Right forelimb (tissue), 1 donor: ENCODE measurements at regions not wholly inside any gene's neighbourhood (a gene's known extent, or its start where the extent isn't known, plus 50 kb on each side); places are given as distances from the start of the nearest gene placed in this dataset.
"Not testable (repeated sequence)": the region's sequence is repeated elsewhere in the genome, so short reads cannot be mapped to it uniquely, and the experiment has no call there.

ENCODE experiments used
- DNase-seq: peaks from one replicate; pipeline ENCODE4 v3.0.0-alpha.2; 2018

DNA sequence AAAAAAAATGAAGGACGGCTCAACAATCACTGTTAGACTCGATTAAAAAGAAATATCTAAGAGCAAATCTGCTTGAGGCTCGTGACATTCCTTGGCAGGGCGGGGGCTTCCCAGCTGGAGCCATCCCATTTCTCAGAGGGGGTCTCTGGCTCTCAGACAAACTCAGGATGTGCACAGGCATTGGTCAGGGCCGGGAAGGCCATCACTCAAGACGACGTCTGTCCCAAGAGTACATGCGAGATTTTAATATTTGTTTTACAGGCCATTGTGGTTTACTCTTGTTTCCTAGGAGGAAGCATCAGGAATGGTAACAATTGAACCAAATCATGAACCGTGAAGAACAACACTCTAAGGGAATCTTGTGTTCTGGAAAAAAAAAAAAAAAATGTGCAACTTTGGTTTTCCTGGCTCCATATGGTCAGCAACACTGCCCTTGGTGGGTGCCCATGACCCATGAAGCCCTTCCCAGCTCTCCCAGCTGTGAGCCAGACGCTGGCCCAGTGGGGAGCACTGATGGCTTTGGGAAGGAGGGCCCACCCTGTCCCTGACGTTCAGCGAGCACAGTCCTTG lies 5454.6 kb upstream of the TPTE start:
- not testable (repeated sequence) for DNase-seq

DNA sequence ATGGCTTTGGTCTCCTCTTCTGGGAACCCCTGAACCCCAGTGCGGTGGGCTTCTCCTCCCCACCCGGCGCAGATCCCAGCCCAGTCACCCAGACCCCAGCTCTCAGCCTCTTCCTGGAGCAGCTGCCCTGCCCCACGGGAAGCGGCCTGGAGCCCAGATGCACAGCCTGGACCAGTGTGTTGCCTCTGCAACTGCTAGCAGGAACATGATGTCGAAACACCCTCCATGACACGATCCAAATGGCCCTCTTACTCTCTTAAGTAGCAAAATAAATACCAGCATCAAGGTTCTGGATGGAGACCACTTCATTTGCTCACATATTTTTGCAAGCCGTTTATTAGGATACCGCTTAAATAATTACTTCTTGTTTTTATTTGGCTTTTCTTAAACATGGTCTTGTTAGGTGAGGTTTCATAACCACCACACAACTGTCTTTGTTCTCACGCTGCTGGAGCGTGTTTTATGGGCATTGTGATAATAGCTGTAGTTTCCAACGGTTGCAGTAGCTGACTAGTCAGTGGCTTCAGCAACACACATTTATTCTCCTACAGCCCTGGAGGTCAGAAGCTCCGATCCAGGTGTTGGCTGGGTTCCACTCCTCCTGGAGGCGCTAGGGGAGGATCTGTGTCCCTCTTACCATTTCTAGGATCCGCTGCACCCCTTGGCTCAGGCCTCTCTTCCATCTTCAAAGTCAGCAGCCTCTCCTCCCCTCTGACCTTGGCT lies 5453.9 kb upstream of the TPTE start:
- not testable (repeated sequence) for DNase-seq

DNA sequence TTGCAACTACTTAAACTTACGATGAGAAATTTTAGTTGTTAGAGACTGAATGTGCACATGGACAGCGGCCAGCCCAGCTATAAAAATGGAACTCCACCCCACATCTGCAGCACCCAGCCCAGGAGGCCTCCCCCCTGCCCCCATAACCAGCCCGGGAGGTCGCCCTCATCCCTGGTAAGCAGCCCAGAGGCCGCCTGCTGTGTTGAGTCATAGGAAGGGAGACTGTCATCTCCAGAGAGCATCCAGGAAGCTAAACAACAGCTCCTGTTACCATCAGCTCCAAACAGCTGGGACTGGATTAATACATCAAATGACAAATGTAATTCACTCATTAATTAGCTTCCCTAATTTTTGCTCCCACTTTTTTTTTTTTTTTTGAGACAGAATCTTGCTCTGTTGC lies 5452.7 kb upstream of the TPTE start:
- DNase-seq = not testable (repeated sequence)

DNA sequence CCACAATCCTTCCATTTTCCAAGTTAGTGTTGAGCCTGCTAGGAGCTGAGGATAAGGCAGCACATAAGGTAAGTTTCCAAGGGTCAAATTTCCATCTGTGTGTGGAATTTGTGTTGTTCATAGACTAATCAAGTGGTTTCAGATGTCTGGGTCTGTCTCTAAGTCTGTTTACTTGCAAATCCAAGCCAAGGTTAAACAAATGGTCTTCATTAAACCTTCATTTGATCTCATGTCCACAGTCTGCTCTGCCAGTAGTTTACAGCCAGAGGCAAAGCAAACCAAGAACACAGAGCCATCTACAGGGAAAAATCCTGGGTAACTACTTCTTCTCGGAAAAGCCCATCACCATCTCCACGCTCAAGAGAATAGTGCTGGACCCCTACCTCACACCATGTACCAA lies 5450.2 kb upstream of the TPTE start:
- peak; percentile 36 for DNase-seq

DNA sequence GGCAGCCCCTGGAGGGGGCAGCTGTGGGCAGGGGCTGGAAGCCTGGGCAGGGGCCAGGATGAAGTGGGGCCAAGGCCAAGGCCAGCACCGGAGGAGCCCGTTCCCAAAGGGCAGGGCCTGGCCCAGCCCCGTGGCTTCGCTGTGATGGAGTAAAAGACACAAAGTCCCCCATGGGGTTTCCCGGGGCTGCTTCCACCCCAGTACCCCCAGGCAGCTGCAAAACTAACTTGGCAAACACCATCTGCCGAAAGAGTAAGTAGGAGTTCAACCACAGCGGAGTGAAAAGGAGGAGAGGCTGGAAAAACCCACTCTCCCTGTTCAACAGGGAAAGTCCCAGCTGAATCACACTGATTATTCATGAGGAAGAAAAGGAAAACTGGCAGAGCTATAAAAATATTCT lies 5444.5 kb upstream of the TPTE start:
- not testable (repeated sequence) for DNase-seq

DNA sequence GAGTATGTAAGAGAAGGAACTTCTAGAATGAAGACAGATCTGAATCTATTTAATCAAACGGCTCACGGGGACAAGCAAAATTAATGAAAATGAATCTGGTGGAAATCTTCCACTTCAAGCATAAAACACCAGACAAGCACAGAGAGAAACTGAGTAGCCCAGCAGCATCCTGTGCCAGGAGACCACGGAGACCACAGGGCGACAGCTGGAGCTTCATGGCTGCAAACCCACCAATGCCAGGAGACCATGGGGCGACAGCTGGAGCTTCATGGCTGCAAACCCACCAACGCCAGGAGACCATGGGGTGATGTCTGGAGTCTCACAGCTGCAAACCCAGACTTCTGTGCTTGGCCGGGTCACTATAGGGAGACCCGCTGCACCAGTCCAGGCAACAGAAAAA lies 5442.0 kb upstream of the TPTE start:
- DNase-seq = not testable (repeated sequence)

DNA sequence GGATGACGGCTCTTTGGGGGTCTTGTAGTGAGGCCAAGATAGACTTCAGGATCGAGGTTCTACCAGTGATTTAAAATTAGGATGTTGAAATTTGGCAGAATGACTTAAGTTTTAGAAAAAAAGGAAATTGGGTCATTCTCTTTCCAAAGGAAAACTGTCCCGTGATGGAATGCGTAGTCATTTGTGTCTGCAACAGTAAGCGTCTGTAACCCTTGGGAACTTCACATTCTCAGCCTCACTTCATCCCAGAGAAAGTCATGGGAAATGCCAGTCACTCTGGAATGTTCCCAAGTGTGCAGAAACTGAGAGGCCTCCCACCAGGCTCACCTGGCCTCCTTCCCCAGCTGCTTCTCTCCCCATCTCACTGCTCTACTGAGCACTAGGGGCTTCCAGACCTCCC lies 5441.4 kb upstream of the TPTE start:
- not testable (repeated sequence) for DNase-seq

DNA sequence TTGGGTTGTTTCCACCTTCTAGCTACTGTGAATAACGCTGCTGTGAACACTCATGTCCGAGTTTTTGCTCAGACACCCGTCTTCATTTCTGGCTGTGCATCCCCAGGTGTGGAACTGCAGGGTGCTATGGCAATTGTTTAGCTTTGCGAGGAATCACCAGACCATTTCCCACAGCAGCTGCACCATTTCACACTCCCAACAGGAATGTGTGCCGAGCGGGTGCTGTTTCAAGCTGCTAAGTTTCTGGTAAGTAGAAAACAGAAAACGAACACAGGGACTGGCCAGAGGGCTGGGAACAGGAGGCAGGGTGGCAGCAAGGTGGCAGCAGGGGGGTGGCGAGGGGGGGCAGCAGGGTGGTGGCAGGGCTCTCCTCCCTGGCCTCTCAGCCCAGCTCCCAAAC lies 5437.1 kb upstream of the TPTE start:
- DNase-seq = not testable (repeated sequence)

DNA sequence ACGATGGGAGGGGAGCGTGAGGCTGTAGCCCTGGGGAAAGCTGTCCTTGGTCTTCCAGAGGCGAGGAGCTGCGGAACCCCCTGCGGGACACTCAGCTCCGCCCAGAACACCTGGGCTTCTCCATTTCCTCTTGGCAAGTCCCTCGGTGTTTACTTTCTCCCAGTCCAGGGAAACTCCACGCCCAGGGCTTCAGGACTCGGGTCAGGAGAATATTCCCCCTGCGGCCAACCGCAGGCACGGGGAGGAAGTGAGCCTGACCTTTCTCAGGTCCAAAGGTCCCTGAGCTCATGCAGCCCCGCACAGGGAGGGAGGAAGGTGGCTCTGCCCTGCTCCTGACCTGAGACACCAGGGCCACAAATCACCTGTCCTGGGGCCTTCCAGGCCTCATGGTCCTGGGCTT lies 5435.9 kb upstream of the TPTE start:
- DNase-seq = not testable (repeated sequence)

DNA sequence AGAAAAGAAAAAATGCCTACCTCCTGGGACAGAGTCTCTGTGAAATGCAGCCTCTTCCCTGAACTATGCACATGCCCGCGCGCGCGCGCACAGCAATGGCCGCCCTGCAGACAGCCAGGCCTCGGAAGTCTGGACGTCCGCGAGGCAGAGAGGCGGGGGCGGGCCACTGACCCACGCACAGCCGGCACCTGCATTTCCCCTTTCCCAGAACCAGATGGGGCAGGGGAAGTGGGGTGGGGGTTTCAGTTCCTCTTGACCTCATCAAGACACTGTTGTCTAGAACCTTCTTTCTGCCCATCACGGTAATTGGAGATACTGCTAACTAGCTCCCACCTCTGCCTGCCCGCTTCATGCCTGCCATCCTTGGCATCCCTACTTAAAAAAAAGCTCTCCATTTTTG lies 5435.0 kb upstream of the TPTE start:
- not testable (repeated sequence) for DNase-seq

DNA sequence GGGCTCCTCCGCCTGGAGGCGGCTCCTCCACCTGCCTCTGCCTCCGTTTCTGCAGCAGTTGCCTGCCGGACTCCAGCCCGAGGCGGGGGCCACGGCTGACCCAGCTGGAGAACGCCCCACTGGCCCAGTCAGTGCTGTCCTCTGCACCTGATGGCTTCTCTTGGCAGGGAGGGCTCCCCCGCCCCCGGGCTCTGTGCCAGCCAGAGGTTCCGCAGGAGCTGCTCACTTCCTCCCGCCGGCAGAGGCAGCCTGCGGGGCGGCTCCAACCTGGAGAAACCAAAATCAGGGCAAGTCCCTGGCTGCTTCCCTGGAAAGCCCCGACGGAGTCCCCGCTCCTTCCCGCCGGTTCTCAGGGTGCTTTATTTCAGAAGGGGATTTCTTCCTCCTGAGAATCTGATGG lies 5432.6 kb upstream of the TPTE start:
- not testable (repeated sequence) for DNase-seq

DNA sequence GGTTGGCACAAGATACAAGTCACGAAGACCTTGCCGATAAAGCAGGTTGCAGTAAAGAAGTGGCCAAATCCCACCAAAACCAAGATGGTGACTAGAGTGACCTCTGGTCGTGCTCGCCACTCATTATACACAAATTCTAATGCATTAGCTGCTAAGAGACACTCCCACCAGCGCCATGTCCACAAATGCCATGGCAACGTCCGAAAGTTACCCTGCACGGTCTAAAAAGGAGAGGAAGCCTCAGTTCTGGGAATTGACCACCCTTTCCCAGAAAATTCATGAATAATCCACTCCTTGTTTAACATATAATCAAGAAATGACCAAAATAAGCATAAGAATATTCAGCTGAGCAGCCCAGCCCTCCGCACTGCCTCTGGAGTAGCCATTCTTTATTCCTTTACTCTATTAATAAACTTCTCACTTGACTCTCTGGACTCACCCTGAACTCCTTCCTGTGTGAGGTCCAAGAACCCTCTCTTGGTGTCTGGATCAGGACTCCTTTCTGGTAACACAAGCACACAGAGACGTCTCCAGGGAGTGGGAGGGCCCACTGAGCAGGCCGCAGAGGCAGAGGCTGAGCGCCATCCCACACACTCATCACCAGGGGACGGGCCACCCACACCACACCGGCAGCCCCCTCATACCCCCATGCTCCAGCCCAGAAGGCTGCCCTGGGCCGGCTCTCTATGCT lies 5431.8 kb upstream of the TPTE start:
- DNase-seq = not testable (repeated sequence)

DNA sequence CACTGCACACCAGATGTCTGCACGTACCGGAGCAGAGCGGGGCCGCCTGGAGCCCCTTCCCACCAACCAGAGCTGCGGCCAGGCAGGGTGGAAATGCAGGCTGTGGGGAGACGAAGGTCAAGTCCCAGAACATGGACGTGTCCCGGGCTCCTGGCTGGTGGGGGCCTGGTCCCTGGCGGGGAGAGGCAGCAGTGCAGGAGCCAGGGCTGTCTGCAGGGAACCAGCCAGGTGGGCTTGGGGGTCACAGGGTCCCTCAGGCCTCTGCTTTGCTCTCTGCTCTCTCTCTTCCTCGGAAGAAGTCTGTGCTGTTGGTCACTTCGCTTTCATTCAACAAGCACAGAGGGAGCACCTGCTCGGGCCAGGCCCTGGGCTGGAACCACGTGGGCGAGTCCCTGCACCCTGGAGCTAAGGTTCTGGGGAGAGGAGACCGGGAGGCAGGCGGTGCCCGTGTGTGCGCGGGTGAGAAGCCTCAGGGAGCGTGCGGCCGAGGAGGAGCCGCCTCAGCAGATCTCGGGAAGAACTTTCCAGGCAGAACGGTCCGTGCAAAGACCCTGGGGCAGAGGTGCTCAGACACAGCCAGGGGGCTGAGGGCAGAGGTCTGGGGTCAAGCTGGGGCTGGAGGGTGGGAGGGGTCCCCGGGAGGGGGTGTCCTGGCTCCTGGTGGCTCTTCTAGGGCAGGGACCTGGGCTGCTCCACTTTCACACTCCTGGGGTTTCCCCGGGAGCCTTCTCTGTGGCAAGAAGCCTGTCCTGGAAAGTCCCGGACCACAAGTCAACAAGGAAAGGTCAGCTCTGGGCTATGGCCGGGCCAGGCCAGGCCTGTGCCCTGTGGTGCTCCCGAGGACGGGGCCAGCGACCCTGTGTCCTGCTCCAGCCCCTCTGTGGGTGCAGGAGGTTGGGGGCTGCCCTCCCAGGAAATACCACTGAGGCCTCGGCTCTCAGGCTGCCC lies 5431.0 kb upstream of the TPTE start:
- not testable (repeated sequence) for DNase-seq

DNA sequence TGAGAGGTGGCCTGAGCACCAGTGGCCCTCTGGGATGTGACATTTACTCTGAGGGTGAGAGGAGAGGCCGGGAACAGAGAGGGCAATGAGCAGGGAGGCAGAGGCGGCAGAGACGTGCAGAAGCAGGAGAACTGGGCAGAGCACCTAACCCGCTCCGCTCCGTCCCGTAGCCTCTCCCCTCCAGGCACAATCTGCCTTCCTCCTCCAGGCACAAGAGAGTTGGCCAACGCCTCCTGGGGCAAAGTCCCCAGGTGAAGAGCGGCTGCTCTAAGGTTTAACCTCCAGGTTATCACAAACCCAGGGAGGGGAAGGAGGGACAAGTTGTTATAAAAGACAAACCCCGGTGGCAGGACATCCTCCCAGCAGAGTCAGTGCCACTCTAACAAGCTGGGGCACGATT lies 5430.1 kb upstream of the TPTE start:
- not testable (repeated sequence) for DNase-seq

DNA sequence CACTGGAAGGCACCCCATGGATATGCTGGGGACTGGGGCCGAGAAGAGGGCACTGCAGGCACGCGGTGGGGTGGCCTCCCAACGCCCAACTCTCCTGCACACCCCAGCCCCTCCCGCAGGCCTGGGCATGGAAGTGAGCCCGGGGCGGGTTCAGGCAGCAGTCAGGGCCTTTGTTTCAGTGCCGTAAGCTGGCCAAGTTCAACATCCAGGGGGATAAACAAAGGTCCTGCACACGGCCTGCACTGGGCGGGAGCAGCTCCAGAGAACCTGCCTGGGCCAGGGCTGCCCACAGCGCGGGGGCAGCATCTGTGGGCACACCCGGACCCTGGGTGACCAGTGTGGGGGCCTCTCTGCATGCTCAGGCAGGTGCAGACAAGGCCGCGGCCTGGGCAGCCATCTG lies 5425.8 kb upstream of the TPTE start:
- not testable (repeated sequence) for DNase-seq

DNA sequence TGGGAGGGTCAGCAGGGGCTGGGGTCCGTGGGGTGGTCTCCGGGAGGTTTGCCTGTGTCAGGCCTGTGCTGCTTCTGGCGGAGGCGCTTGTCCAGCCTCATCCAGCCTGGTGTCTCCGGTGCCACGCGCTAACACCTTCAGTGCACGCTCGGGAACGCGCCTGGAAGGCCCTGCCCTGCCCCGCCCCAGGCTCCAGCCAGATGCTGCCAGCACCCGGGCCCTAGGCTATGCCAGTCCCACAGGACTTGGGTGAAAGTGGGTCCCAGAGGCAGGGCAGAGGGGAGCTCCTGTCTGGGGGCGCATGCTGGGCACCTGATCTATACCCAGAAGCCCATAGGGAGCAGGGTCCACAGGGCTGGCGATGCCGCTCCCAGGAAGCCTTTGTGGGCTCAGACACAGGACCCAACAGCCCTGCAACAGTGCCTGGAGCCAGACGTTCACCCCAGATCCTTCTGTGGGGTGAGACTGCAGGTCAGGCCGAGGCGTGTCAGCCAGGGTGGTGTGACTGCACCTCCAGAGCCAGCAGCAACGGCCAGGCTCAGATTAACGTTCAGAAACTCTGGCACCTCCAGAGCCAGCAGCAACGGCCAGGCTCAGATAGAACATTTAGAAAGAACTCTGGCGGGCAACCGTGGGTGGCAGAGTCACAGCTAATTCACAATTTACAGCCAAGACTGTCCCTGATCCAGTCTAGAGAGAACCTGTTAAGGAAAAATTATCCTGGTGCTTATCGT lies 5423.2 kb upstream of the TPTE start:
- DNase-seq = not testable (repeated sequence)

DNA sequence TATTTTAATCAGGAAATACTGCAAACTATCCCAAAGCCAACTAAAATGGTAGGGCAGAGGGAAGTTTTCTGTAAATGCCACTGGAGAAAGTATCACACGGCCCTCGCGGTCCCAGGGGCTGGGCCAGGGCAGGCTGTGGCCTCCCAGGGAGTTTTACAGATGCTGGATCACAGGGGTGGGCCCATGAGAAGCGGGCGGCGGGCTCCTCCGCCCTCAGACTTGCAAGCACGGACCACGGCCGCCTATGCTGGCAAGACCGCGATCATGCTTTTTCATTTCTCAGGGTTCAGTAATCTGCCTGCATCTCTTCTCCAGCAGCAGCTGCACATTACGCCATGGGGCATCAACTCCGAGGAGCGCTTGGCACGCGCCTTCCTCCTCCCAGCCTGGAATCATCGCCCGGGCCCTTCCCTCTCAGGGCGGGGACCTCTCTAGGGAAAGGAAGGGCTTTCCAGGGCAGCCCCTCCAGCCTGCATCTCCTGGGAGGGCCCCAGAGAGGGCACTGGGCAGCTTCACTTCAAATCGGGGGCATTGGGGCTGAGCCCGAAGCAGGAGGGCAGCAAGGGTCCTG lies 5420.7 kb upstream of the TPTE start:
- not testable (repeated sequence) for DNase-seq

DNA sequence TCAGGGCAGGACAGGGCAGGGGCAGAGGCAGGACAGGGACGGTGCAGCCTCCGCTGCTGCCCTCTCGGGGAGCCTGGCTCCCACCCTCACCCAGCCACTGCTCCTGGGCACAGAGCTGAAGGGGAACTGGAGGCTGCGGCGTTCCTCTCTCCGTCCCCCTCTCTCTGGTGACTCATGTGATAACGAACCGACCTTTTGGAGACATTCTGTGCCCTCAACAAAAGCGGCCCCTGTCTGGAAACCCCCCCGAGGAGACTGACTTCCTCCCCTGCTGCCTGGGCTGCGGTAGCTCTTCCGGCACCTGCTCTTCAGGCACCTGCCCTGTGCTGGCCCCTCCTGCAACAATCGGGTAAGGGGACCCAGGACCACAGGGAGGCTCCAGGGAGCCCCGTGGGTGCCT lies 5419.6 kb upstream of the TPTE start:
- not testable (repeated sequence) for DNase-seq

DNA sequence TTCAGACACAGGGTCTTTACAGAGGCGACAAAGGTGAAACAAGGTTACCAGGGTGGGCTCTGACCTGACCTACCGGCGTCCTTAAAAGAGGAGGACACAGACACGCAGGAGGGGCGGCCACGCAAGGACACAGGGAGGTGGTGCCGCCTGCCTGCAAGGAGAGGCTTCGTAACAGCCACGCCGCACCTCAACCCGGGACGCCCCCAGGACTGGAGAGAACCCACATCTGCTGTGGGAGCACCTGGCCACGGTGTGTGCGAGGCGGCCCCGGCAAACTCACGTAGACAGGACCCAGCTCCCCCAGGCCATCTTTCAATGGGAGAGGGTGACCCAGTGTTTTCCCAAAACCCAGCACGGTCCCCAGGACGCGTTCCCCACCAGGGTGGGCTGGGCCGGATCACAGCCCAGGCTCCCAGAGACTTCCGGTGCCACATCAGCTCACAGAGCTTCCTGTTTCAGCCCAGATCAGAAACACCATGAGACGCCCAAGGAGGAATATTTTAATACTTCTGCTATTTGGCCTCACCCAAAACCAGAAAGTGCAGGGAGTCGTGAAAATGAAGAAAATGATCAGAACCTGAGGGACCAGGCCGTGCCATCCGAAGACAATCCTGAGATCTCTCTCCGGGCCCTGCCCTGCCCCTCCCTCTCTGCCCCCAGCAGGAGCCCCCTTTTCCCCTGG lies 5417.4 kb upstream of the TPTE start:
- DNase-seq = not testable (repeated sequence)

DNA sequence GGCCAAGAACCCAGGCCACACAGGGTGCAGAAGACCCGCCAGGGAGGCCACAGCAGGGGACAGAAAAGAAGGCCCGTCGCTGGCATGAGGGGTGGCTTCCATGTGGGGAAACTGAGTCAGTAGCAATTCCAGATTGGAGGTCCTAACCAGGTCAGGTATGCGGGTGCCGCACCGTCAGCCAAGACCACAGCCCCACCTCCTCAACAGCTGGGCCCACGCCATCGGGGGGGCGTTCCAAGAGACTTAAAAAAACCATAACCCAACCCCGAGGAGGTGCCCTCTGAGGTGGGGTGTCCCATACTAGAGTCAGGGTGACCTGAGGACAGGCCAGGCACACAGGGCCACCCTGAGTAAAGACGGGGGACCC lies 5416.8 kb upstream of the TPTE start:
- not testable (repeated sequence) for DNase-seq
